ENCODE measurements at regions not wholly inside any gene's neighbourhood (a gene's known extent, or its start where the extent isn't known, plus 50 kb on each side); places are given as distances from the start of the nearest gene placed in this dataset.

DNA sequence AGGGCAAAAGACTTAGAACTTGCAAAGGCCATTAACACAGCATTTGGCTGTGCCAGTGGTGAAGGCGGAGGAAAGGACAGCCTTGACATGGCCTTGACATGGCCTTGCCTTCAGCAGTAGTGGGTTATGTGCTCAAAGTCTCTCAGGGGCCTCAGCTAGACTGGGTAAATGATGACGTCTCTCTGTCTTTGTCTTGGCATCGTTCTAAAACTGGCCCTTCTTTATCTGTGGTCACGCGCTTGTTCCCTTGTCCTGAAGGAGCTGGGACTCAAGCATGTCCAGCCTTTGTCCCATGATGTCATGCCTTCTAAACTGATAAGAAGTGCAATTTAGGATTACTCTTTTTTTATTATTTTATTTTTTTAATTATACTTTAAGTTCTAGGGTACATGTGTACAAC is 88.7 kb upstream of the ATP10B start:
- TF ChIP-seq TARDBP (IDR thresholded peaks at IDR 0.05), result no peak
- TF ChIP-seq FOXM1 (IDR thresholded peaks at IDR 0.05; ENCODE audit: borderline replicate concordance), result no peak
- TF ChIP-seq NFRKB (IDR thresholded peaks at IDR 0.05), result no peak
- no peak for TF ChIP-seq HDGF (IDR thresholded peaks at IDR 0.05; ENCODE audit: borderline replicate concordance)
- no peak for TF ChIP-seq BHLHE40 (IDR thresholded peaks at IDR 0.05; ENCODE audit: borderline replicate concordance)
- no peak for TF ChIP-seq SP1 (IDR thresholded peaks at IDR 0.05)
- no peak for TF ChIP-seq L3MBTL2 (conservative IDR thresholded peaks at IDR 0.05)
- TF ChIP-seq ELF4 (IDR thresholded peaks at IDR 0.05), result no peak
- no peak for TF ChIP-seq FOXK2 (IDR thresholded peaks at IDR 0.05)
- no peak for TF ChIP-seq FOXA1 (IDR thresholded peaks at IDR 0.05)

Measured in HEK293T (cell line).